ENCODE measurements at regions not wholly inside any gene's neighbourhood (a gene's known extent, or its start where the extent isn't known, plus 50 kb on each side); places are given as distances from the start of the nearest gene placed in this dataset.

DNA sequence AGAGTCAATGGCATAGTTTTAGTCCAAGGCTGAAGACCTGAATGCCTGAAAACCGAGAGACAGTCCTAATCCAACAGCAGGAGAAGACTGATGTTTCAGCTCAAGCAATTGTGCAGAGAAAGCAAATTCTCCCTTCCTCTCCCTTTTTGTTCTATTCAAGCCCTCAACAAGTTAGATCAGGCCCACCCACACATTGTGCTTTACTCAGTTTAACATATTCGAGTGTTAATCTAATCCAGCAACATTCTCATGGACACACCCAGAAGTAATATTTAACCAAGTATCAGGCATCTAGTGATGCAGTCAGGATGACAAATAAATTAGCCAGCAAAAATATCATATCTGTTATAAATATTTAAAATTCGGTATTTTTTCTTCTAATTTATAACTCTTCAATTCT is 261.1 kb downstream of the HDGFL1 start:
- Mint-ChIP-seq H3K4me3 (no peak overlapping the region), H3K4me1 (peaks cover 29% of the 10 kb centered on the region), H3K27me3 (ENCODE audit: low read depth) (no peaks in the 10 kb centered on the region)

DNA sequence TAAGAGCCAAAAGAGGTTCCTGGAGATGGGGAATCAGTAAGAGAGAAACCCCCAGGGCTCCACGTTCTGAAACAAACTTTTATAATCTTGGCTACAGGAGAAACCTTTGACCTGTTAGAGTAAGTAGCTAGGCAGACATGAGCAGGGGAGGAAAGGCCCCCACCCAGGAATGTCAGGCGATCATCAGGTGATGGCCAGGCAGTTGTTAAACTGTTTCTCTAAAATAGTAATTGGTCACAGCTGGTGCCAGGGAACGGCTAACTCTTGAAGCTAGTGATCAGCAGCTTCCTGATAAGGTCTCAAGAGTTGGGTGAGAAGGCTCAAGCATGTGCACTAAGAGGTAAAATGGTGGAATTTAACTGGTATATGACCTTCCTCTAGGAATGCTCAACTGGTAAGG is 263.8 kb downstream of the HDGFL1 start:
- Mint-ChIP-seq H3K4me1 (peaks cover 11% of the 10 kb centered on the region), H3K27ac (ENCODE audit: unreplicated experiment) (no peak overlapping the region), H3K9me3 (peaks cover 13% of the 10 kb centered on the region), H3K4me3 (no peak overlapping the region), H3K36me3 (ENCODE audit: low read depth) (peaks cover 11% of the 10 kb centered on the region), H3K27me3 (ENCODE audit: low read depth) (no peaks in the 10 kb centered on the region)
- no peak for DNase-seq (ENCODE audit: low read depth, low spot score)
- TF ChIP-seq, protein P1, sequence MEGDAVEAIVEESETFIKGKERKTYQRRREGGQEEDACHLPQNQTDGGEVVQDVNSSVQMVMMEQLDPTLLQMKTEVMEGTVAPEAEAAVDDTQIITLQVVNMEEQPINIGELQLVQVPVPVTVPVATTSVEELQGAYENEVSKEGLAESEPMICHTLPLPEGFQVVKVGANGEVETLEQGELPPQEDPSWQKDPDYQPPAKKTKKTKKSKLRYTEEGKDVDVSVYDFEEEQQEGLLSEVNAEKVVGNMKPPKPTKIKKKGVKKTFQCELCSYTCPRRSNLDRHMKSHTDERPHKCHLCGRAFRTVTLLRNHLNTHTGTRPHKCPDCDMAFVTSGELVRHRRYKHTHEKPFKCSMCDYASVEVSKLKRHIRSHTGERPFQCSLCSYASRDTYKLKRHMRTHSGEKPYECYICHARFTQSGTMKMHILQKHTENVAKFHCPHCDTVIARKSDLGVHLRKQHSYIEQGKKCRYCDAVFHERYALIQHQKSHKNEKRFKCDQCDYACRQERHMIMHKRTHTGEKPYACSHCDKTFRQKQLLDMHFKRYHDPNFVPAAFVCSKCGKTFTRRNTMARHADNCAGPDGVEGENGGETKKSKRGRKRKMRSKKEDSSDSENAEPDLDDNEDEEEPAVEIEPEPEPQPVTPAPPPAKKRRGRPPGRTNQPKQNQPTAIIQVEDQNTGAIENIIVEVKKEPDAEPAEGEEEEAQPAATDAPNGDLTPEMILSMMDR (conservative IDR thresholded peaks at IDR 0.05) = no peak

More for the DNA sequence above, 261.1 kb downstream of the HDGFL1 start:
- Mint-ChIP-seq H3K9me3 (peaks cover 11% of the 10 kb centered on the region), H3K36me3 (ENCODE audit: low read depth) (peaks cover 9% of the 10 kb centered on the region), H3K27ac (ENCODE audit: unreplicated experiment) (no peak overlapping the region)
- TF ChIP-seq, protein P1 (conservative IDR thresholded peaks at IDR 0.05) = no peak
- no peak for DNase-seq (ENCODE audit: low read depth, low spot score)

DNA sequence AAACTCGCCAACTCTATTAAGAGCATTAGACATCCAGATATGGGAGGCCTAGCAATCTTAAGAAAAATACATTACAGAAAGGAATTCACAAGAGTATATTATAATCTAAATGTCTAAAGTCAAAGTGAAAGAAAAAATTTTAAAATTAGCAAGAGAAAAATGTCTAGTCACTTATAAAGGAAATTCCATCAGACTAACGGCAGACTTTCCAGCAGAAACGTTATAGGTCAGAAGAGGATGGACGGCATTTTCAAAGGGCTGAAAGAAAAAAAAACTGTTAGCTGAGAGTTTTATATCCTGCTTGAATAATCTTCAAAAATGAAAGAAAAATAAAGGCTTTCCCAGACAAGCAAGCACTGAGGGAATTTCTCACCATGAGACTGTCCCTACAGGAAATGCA is 269.0 kb downstream of the HDGFL1 start:
- Mint-ChIP-seq H3K4me1 (no peaks in the 10 kb centered on the region), H3K4me3 (no peak overlapping the region), H3K27ac (ENCODE audit: unreplicated experiment) (no peak overlapping the region), H3K36me3 (ENCODE audit: low read depth) (peaks cover 38% of the 10 kb centered on the region), H3K9me3 (peaks cover 32% of the 10 kb centered on the region), H3K27me3 (ENCODE audit: low read depth) (no peaks in the 10 kb centered on the region)
- TF ChIP-seq, protein P1 (conservative IDR thresholded peaks at IDR 0.05) = no peak
- no peak for DNase-seq (ENCODE audit: low read depth, low spot score)

- DNase-seq (ENCODE audit: low read depth, low spot score) = no peak
- Mint-ChIP-seq H3K9me3 (peaks cover 7% of the 10 kb centered on the region), H3K27me3 (ENCODE audit: low read depth) (no peaks in the 10 kb centered on the region), H3K36me3 (ENCODE audit: low read depth) (peaks cover 17% of the 10 kb centered on the region), H3K27ac (ENCODE audit: unreplicated experiment) (no peak overlapping the region), H3K4me1 (no peaks in the 10 kb centered on the region), H3K4me3 (no peak overlapping the region)
- TF ChIP-seq, protein P1 (conservative IDR thresholded peaks at IDR 0.05) = no peak
Measured at GRCh38 chr6:22845467-22845866, 276.1 kb downstream of the HDGFL1 start.

DNA sequence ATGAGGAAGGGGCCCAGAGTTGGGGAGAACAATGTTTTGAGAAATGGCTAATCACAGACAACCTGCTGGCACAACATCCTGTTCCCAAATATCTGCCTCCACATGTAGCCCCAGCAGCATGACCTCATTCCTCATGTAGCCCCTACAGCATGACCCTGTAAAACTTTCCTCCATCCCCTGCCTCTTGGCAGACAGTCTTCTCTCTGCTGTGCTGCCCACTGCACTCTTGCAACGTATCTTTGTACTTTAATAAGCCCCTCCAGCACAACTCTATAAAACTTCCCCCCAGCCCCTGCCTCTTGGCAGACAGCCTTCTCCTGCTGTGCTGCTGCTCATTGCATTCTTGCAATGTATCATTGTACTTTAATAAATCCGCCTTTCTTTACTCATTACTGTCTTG is 278.8 kb downstream of the HDGFL1 start:
- Mint-ChIP-seq H3K36me3 (ENCODE audit: low read depth) (peaks cover 6% of the 10 kb centered on the region), H3K27me3 (ENCODE audit: low read depth) (no peaks in the 10 kb centered on the region), H3K4me1 (no peaks in the 10 kb centered on the region), H3K9me3 (no peaks in the 10 kb centered on the region), H3K4me3 (no peak overlapping the region), H3K27ac (ENCODE audit: unreplicated experiment) (no peak overlapping the region)
- TF ChIP-seq, protein P1 (conservative IDR thresholded peaks at IDR 0.05) = no peak
- DNase-seq (ENCODE audit: low read depth, low spot score) = no peak

DNA sequence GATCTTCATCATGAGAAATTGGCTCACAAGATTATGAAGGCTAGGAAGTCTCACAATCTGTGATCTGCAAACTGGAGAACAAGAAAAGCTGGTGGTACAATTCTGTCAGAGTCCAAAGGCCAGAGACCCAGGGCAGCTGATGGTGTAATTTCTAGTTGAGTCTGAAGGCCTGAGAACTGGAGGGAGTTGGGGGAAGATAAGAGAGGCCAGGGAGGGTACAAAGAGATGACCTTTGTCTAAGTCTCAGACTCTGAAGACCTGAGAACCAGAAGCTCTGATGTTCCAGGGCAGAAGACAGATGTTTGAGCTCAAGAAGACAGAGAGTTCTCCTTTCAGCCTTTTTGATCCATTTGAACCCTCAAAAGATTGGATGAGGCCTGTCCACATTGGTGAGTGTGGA is 280.6 kb downstream of the HDGFL1 start:
- Mint-ChIP-seq H3K4me1 (no peaks in the 10 kb centered on the region), H3K4me3 (no peak overlapping the region), H3K9me3 (no peaks in the 10 kb centered on the region), H3K27ac (ENCODE audit: unreplicated experiment) (no peak overlapping the region), H3K27me3 (ENCODE audit: low read depth) (no peaks in the 10 kb centered on the region), H3K36me3 (ENCODE audit: low read depth) (peaks cover 3% of the 10 kb centered on the region)
- TF ChIP-seq, protein P1 (conservative IDR thresholded peaks at IDR 0.05) = no peak
- no peak for DNase-seq (ENCODE audit: low read depth, low spot score)
